GM12878 (cell line): ENCODE measurements at regions not wholly inside any gene's neighbourhood (a gene's known extent, or its start where the extent isn't known, plus 50 kb on each side); places are given as distances from the start of the nearest gene placed in this dataset.

Source experiments
- ATAC-seq: fragments of 200-7000 bp; cut with Tn5 transposase; 3 replicates; pipeline ENCODE4 v1.9.1; 2020; ENCODE audit warnings: mild to moderate bottlenecking, moderate library complexity
- BruUV-seq: library from RNA; stranded (reverse); fragments of 400-500 nt; replicated peaks from 2 replicates; lab custom pipeline; 2021; lab: Mats Ljungman, UMichigan
- CTCF ChIA-PET: fragments of 300-600 bp; sonication (Branson Sonifier 250); formaldehyde crosslinking; extraction: SDS; loops from one replicate; lab custom pipeline; 2021; ENCODE audit warnings: inconsistent platforms; lab: Yijun Ruan, JAX
- POLR2A ChIA-PET: fragments of 350-600 bp; formaldehyde crosslinking; extraction: SDS; loops from one replicate; lab custom pipeline; 2021; ENCODE audit warnings: inconsistent platforms; lab: Charles Lee
- RAD21 ChIA-PET: fragments of 300-600 bp; sonication (Branson Sonifier 250); formaldehyde crosslinking; loops from one replicate; lab custom pipeline; 2023; ENCODE audit warnings: antibody characterized with exemption; ENCODE audit not compliant: unreplicated experiment; lab: Charles Lee
- SMC1A ChIA-PET: fragments of 300-600 bp; sonication (Branson Sonifier 250); formaldehyde crosslinking; loops from one replicate; lab custom pipeline; 2023; ENCODE audit not compliant: unreplicated experiment, uncharacterized antibody; lab: Charles Lee
- DNase-seq: peaks from one replicate; pipeline ENCODE4 v3.0.0-alpha.2; 2011; ENCODE audit warnings: low read depth, low spot score
- FAIRE-seq: peaks from 3 replicates; lab custom pipeline; 2011; peaks lifted over from hg19 to GRCh38; lab: Jason Lieb, UNC
- H2AFZ ChIP-seq: 2 replicates; pipeline ENCODE4 v1.6.0; 2011; ENCODE audit warnings: low read depth, low read length, control low read depth; ENCODE audit not compliant: control insufficient read depth
- H3K27ac ChIP-seq: 2 replicates; pipeline ENCODE4 v1.5.1; 2011; ENCODE audit warnings: control low read depth; ENCODE audit not compliant: control insufficient read depth, insufficient read depth
- H3K27me3 ChIP-seq, 2 experiments: replicated peaks in 1 of 2; 2 replicates each; pipeline versions ENCODE4 v1.6.0 to v1.6.1; 2011; ENCODE audit warnings: low read length in 1 of 2; ENCODE audit not compliant: control insufficient read depth in 2 of 2, insufficient read depth in 2 of 2
- H3K36me3 ChIP-seq, 2 experiments: 2 replicates each; pipeline ENCODE4 v1.5.1; 2011; ENCODE audit warnings: low read length in 1 of 2; ENCODE audit not compliant: control insufficient read depth in 2 of 2, insufficient read depth in 2 of 2
- H3K4me1 ChIP-seq: 2 replicates; pipeline ENCODE4 v1.6.1; 2011; ENCODE audit warnings: mild to moderate bottlenecking, low read length, moderate library complexity, mixed read lengths; ENCODE audit not compliant: control insufficient read depth, insufficient read depth
- H3K4me2 ChIP-seq: 2 replicates; pipeline ENCODE4 v1.6.0; 2011; ENCODE audit warnings: control low read depth; ENCODE audit not compliant: control insufficient read depth, insufficient read depth
- H3K4me3 ChIP-seq: fragments of 200-600 bp; sonication (generic); 2 replicates; pipeline ENCODE4 v1.5.1; 2016
- H3K79me2 ChIP-seq: 2 replicates; pipeline ENCODE4 v1.6.0; 2011; ENCODE audit warnings: low read length; ENCODE audit not compliant: control insufficient read depth, insufficient read depth
- H3K9ac ChIP-seq: 2 replicates; pipeline ENCODE4 v1.8.0; 2011; ENCODE audit warnings: low read length, control low read depth, mixed read lengths; ENCODE audit not compliant: control insufficient read depth, insufficient read depth
- H3K9me3 ChIP-seq: replicated peaks from 3 replicates; pipeline ENCODE4 v1.5.1; 2011; ENCODE audit warnings: mild to moderate bottlenecking, low read length; ENCODE audit not compliant: control insufficient read depth, insufficient read depth
- H4K20me1 ChIP-seq: 2 replicates; pipeline ENCODE4 v1.6.0; 2011; ENCODE audit not compliant: control insufficient read depth, insufficient read depth
- BACH1 ChIP-seq: fragments of 450-650 bp; IDR thresholded peaks from 2 replicates; pipeline ENCODE4 v1.6.1; 2017; ENCODE audit warnings: mild to moderate bottlenecking, borderline replicate concordance
- CHD2 ChIP-seq: IDR thresholded peaks from 2 replicates; pipeline ENCODE4 v1.6.1; 2011; ENCODE audit warnings: low read depth, low read length, improper control_type of control experiment, borderline replicate concordance
- CREB1 ChIP-seq: IDR thresholded peaks from 2 replicates; pipeline ENCODE4 v1.6.1; 2012; ENCODE audit warnings: low read depth, mild to moderate bottlenecking, inconsistent platforms
- HDGF ChIP-seq: fragments of 450-650 bp; IDR thresholded peaks from 2 replicates; pipeline ENCODE4 v1.6.1; 2016; ENCODE audit warnings: antibody characterized with exemption
- IKZF1 ChIP-seq: fragments of 450-650 bp; conservative IDR thresholded peaks from 2 replicates; pipeline ENCODE4 v1.6.1; 2017; ENCODE audit warnings: antibody characterized with exemption, mild to moderate bottlenecking
- LARP7 ChIP-seq: fragments of 450-650 bp; IDR thresholded peaks from 2 replicates; pipeline ENCODE4 v1.6.1; 2017; ENCODE audit warnings: mild to moderate bottlenecking
- MXI1 ChIP-seq: fragments of 150-350 bp; IDR thresholded peaks from 2 replicates; pipeline ENCODE4 v1.6.1; 2011; ENCODE audit warnings: low read depth, mild to moderate bottlenecking, inconsistent platforms, low read length, improper control_type of control experiment
- NFIC ChIP-seq: IDR thresholded peaks from 2 replicates; pipeline ENCODE4 v1.6.1; 2012; ENCODE audit warnings: low read depth, mild to moderate bottlenecking, inconsistent platforms, low read length, moderate library complexity
- PAX8 ChIP-seq: fragments of 450-650 bp; IDR thresholded peaks from 2 replicates; pipeline ENCODE4 v1.6.1; 2017; ENCODE audit warnings: mild to moderate bottlenecking, moderate library complexity
- POLR2AphosphoS5 ChIP-seq: IDR thresholded peaks from 2 replicates; pipeline ENCODE4 v1.6.1; 2011; ENCODE audit warnings: mild to moderate bottlenecking, low read length, inconsistent platforms
- SMC3 ChIP-seq: IDR thresholded peaks from 2 replicates; pipeline ENCODE4 v1.6.1; 2011; ENCODE audit warnings: low read length, improper control_type of control experiment, borderline replicate concordance
- TAF1 ChIP-seq: IDR thresholded peaks from 2 replicates; pipeline ENCODE4 v1.6.1; 2011; ENCODE audit warnings: mild to moderate bottlenecking, low read depth, low read length, borderline replicate concordance
- WGBS: methylation state at CpG from one replicate; pipeline ENCODE4 v1.1.6; 2016; ENCODE audit warnings: low lambda C conversion rate; ENCODE audit not compliant: insufficient replicate concordance, insufficient coverage; ENCODE audit errors: missing lambda C conversion rate; 5-methylcytosine and 5-hydroxymethylcytosine counted together
- in situ Hi-C: fragments of 300-500 bp; cut with MboI; formaldehyde crosslinking; loops from 9 replicates; pipeline ENCODE4 v1.14.3; 2018; ENCODE audit warnings: mixed read lengths
- intact Hi-C: fragments of 100-400 bp; cut with micrococcal nuclease; formaldehyde crosslinking; loops from one replicate; pipeline ENCODE4 v1.14.2; 2022; ENCODE audit not compliant: unreplicated experiment
- TF ChIP-seq, protein P1 (sequence below): IDR thresholded peaks from 2 replicates; pipeline ENCODE4 v1.6.1; 2011; ENCODE audit warnings: borderline replicate concordance, low read depth, mild to moderate bottlenecking, moderate library complexity, mixed read lengths, low read length; ENCODE audit not compliant: insufficient read depth; ENCODE audit errors: extremely low read length
- TF ChIP-seq, protein P2 (sequence below): IDR thresholded peaks from 2 replicates; pipeline ENCODE4 v1.6.1; 2012; ENCODE audit warnings: low read depth, low read length, improper control_type of control experiment
- TF ChIP-seq, protein P3 (sequence below): fragments of 450-650 bp; IDR thresholded peaks from 2 replicates; pipeline ENCODE4 v1.6.1; 2016; ENCODE audit warnings: mild to moderate bottlenecking, moderate library complexity, borderline replicate concordance

DNA sequence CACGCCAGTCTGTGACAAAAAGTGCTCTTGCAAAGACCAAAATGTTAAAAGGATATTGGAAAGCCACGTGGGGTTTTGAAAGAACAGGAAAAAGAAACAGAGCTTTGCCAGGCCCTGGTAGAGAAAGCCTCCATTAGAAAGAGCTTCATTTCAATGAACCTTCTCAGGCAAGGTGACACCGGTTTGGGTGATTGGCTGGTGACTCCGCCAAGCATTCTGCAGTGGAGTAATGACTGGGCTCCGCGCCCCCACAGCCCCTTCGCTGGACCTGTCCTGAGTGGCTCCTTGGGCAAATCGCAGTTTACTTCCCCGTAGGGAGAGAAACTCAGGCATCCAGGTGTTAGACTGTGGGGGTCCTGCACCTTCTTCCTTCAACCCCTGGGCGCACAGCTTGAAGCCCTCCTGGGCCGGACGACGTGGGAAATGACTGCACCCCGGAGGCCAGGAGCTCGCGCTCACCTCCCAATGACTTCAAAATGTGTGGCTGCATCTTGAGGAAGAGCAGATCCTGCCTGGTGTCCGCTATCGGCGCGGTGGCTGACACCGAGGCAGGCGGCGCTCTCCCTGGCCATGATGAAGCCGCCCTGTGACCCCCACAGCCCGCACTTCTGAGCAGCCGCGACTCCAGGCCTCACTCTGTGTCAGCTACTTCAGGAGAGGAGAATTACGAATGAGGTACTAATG, 444.6 kb upstream of the SGCG start:
- H3K79me2 ChIP-seq: no peaks in the 10 kb centered on the region
- H2AFZ ChIP-seq: no peak overlapping the region
- CTCF ChIA-PET: interaction anchor here (2.1 kb wide), 1 partner anchor 12 kb away, joined by 4 read pairs; no protein-coding TSS in a partner anchor
- H3K4me3 ChIP-seq: no peak overlapping the region
- RAD21 ChIA-PET: no interaction called here
- TF ChIP-seq IKZF1: no peak
- TF ChIP-seq, protein P1, sequence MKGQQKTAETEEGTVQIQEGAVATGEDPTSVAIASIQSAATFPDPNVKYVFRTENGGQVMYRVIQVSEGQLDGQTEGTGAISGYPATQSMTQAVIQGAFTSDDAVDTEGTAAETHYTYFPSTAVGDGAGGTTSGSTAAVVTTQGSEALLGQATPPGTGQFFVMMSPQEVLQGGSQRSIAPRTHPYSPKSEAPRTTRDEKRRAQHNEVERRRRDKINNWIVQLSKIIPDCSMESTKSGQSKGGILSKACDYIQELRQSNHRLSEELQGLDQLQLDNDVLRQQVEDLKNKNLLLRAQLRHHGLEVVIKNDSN: no peak
- TF ChIP-seq PAX8: no peak
- TF ChIP-seq MXI1: no peak
- TF ChIP-seq NFIC: no peak
- TF ChIP-seq, protein P2, sequence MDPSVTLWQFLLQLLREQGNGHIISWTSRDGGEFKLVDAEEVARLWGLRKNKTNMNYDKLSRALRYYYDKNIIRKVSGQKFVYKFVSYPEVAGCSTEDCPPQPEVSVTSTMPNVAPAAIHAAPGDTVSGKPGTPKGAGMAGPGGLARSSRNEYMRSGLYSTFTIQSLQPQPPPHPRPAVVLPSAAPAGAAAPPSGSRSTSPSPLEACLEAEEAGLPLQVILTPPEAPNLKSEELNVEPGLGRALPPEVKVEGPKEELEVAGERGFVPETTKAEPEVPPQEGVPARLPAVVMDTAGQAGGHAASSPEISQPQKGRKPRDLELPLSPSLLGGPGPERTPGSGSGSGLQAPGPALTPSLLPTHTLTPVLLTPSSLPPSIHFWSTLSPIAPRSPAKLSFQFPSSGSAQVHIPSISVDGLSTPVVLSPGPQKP: no peak
- TF ChIP-seq CHD2: no peak
- no peak for TF ChIP-seq BACH1
- no peak for TF ChIP-seq CREB1
- no peak for TF ChIP-seq HDGF
- TF ChIP-seq POLR2AphosphoS5: no peak
- TF ChIP-seq SMC3: no peak
- TF ChIP-seq TAF1: no peak
- TF ChIP-seq, protein P3, sequence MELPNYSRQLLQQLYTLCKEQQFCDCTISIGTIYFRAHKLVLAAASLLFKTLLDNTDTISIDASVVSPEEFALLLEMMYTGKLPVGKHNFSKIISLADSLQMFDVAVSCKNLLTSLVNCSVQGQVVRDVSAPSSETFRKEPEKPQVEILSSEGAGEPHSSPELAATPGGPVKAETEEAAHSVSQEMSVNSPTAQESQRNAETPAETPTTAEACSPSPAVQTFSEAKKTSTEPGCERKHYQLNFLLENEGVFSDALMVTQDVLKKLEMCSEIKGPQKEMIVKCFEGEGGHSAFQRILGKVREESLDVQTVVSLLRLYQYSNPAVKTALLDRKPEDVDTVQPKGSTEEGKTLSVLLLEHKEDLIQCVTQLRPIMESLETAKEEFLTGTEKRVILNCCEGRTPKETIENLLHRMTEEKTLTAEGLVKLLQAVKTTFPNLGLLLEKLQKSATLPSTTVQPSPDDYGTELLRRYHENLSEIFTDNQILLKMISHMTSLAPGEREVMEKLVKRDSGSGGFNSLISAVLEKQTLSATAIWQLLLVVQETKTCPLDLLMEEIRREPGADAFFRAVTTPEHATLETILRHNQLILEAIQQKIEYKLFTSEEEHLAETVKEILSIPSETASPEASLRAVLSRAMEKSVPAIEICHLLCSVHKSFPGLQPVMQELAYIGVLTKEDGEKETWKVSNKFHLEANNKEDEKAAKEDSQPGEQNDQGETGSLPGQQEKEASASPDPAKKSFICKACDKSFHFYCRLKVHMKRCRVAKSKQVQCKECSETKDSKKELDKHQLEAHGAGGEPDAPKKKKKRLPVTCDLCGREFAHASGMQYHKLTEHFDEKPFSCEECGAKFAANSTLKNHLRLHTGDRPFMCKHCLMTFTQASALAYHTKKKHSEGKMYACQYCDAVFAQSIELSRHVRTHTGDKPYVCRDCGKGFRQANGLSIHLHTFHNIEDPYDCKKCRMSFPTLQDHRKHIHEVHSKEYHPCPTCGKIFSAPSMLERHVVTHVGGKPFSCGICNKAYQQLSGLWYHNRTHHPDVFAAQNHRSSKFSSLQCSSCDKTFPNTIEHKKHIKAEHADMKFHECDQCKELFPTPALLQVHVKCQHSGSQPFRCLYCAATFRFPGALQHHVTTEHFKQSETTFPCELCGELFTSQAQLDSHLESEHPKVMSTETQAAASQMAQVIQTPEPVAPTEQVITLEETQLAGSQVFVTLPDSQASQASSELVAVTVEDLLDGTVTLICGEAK: no peak
- no peak for TF ChIP-seq LARP7
- no peaks in the 10 kb centered on the region for H3K4me1 ChIP-seq
- FAIRE-seq (no peak), ATAC-seq (no peak), DNase-seq (no peak)
- no TSS peak for BruUV-seq
- intact Hi-C loops (no loop called here), in situ Hi-C loops (no loop called here)
- SMC1A ChIA-PET: no interaction called here
- no peaks in the 10 kb centered on the region for H3K27me3 ChIP-seq
- H3K4me2 ChIP-seq: no peak overlapping the region
- WGBS: 56% methylated on average over 28 of the region's 28 CpGs
- H3K9ac ChIP-seq: no peak overlapping the region
- no peaks in the 10 kb centered on the region for H3K9me3 ChIP-seq
- no peaks in the 10 kb centered on the region for H3K36me3 ChIP-seq
- H3K27ac ChIP-seq: no peak overlapping the region
- no peaks in the 10 kb centered on the region for H4K20me1 ChIP-seq
- POLR2A ChIA-PET: no interaction called here
